Stomach smooth muscle (tissue), 2 donors: ENCODE measurements at regions not wholly inside any gene's neighbourhood (a gene's known extent, or its start where the extent isn't known, plus 50 kb on each side); places are given as distances from the start of the nearest gene placed in this dataset.
"Not testable (repeated sequence)": the region's sequence is repeated elsewhere in the genome, so short reads cannot be mapped to it uniquely, and the experiment has no call there.

Source experiments
- H3K27ac ChIP-seq: one replicate; pipeline ENCODE4 v1.7.0; 2013; ENCODE audit warnings: mild to moderate bottlenecking, low read length, inconsistent platforms
- H3K27me3 ChIP-seq, 2 donors: one replicate each; pipeline ENCODE4 v1.7.0; 2013; ENCODE audit warnings: low read length in 2 of 2; ENCODE audit not compliant: insufficient read depth in 2 of 2, control insufficient read depth in 1 of 2
- H3K36me3 ChIP-seq, 2 donors: one replicate each; pipeline ENCODE4 v1.7.0; 2013; ENCODE audit warnings: low read length in 2 of 2; ENCODE audit not compliant: control insufficient read depth in 2 of 2, insufficient read depth in 2 of 2
- H3K4me1 ChIP-seq: one replicate; pipeline ENCODE4 v1.7.0; 2013; ENCODE audit warnings: low read length; ENCODE audit not compliant: control insufficient read depth, insufficient read depth
- H3K4me3 ChIP-seq, 2 donors: one replicate each; pipeline ENCODE4 v1.7.0; 2013; ENCODE audit warnings: low read length in 2 of 2
- H3K9ac ChIP-seq, 2 donors: one replicate each; pipeline ENCODE4 v1.7.0; 2013; ENCODE audit warnings: low read length in 2 of 2, mild to moderate bottlenecking in 1 of 2
- H3K9me3 ChIP-seq, 2 donors: one replicate each; pipeline ENCODE4 v1.7.0; 2013; ENCODE audit warnings: low read length in 2 of 2; ENCODE audit not compliant: control insufficient read depth in 2 of 2
- donor health status: healthy.
- donor health status: Pancreatic carcinoma.

DNA sequence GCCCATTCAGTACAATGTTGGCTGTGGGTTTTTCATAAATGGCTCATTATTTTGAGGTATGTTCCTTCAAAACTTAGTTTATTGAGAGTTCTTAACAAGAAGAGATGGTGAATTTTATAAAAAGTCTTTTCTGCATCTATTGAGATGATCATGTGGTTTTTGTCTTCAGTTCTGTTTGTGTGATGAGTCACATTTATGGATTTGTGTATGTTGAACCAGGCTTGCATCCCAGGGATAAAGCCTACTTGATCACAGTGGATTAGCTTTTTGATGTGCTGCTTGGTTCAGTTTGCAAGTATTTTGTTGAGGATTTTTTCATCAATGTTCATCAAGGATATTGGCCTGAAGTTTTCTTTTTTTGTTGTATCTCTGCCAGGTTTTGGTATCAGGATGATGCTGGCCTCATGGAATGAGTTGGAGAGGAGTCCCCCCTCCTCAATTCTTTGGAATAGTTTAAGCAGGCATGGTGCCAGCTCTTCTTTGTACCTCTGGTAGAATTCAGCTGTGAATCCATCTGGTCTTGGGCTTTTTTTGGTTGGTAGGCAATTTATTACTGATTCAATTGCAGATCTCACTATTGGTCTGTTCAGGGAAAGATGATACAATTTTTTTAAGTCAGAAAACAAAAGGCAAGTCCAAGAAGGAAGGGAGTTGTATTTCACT, 136.4 kb downstream of the ARL4C start:
- not testable (repeated sequence) for H3K27me3 ChIP-seq, H3K27ac ChIP-seq, H3K4me3 ChIP-seq, H3K4me1 ChIP-seq, H3K9me3 ChIP-seq, H3K9ac ChIP-seq, H3K36me3 ChIP-seq

DNA sequence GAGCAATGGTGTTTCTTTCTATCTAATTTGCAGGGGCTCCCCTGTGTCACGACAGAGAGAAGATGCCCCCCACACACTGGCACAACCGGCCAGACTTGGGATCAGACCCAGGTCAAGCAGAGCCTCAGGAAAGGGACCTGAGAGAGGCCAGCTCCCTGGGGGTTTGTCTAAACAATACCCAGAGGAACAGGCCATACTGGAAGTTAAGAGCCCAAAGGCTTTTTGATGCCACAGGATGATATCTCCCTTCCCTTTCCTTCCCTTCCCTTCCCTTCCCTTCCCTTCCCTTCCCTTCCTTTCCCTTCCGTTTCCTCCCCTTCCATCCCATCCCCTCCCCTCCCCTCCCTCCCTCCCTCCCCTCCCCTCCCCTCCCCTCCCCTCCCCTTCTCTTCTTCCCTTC, 139.2 kb downstream of the ARL4C start:
- no peak overlapping the region for H3K4me3 ChIP-seq
- no peak overlapping the region for H3K9ac ChIP-seq
- no peaks in the 10 kb centered on the region for H3K36me3 ChIP-seq
- peaks cover 3 to 9% of the 10 kb centered on the region in 2 donors for H3K27me3 ChIP-seq
- peaks cover 5 to 6% of the 10 kb centered on the region in 2 donors for H3K9me3 ChIP-seq
- H3K4me1 ChIP-seq, result no peaks in the 10 kb centered on the region
- no peak overlapping the region for H3K27ac ChIP-seq

DNA sequence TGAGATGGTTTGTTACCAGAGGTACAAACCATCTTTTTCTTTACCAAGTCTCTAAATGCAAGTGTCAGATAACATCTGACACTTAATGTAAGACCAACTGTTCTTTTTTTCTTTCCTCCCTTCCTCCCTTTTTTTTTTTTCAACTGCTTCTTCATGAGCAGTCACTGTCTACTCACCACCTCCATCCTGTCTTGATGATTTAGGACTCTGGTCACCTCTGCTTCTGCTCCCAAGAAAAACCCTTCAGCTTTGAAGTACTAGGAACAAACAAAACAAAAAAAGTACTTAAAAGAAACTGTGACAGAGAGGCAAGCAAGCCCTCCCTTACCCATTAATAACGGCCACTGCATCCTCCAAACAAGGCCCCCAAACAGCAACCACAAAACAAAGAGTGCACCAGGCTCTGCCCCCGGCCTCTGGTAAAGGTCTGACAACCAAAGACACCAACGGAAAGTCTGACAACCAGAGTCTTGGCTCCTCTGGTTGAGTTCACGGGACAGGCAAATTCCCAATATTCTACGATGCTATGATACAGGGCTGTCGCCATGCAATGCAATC, 141.0 kb downstream of the ARL4C start:
- Histone ChIP-seq H3K4me3 (no peak overlapping the region), H3K9ac (no peak overlapping the region), H3K4me1 (no peaks in the 10 kb centered on the region), H3K27me3 (peaks cover 3 to 6% of the 10 kb centered on the region in 2 donors), H3K36me3 (no peaks in the 10 kb centered on the region), H3K27ac (no peak overlapping the region), H3K9me3 (peaks cover 5 to 9% of the 10 kb centered on the region in 2 donors)

DNA sequence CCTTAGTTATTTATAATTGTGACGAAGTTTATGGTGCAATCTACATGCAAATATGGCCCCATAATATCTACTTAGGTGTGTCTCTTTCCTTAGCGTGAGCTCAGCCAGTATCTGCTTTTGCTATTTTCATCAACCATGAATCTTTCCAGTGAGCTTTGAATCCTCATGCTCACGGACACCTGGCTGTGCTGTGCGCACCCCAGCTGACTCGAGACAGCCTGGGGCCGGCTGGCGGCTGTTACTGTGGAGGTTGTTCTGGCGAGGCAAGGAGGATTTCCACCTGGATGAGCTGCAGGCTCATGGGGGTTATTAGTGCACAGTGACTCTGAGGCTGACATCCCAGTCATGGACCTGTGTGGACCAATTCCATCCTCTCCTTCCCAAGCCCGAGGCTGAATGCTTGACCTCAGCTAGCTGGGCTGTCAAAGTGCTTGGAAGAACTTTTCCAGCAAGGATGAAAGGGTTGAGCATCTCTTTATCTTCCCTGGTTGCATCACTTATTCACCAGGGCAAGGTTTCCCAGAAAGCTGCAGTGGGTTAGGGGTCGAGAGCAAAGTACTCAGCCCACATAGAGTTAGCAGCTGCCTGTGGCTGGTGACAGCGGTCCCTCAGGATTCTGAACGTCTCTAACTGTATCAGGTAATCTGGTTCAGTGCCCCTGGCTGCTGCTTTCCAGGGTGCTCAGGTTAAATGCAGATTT, 141.7 kb downstream of the ARL4C start:
- Histone ChIP-seq H3K27me3 (peaks cover 3 to 5% of the 10 kb centered on the region in 2 donors), H3K9ac (no peak overlapping the region), H3K27ac (no peak overlapping the region), H3K9me3 (peaks cover 5 to 9% of the 10 kb centered on the region in 2 donors), H3K36me3 (no peaks in the 10 kb centered on the region), H3K4me3 (no peak overlapping the region), H3K4me1 (no peaks in the 10 kb centered on the region)

DNA sequence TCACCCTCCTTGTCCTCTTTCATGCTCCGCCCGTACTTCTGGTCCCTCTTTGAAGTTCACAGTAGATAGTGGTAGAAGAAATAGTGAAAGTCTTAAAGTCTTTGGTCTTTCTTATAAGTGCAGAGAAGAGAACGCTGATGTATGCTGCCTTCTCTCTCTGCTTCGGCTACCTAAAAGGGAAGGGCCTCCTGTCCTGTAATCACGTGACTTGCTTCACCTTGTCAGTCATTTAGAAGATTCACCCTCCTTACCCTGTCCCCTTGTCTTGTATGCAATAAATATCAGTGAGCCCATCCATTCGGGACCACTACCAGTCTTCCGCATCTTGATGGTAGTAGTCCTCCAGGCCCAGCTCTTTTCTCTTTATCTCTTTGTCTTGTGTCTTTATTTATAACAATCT, 144.6 kb downstream of the ARL4C start:
- no peak overlapping the region for H3K9ac ChIP-seq
- peaks cover 3 to 5% of the 10 kb centered on the region in 2 donors for H3K27me3 ChIP-seq
- H3K27ac ChIP-seq, result no peak overlapping the region
- H3K4me1 ChIP-seq, result no peaks in the 10 kb centered on the region
- peaks cover 3 to 9% of the 10 kb centered on the region in 2 donors for H3K9me3 ChIP-seq
- H3K36me3 ChIP-seq, result no peaks in the 10 kb centered on the region
- H3K4me3 ChIP-seq, result no peak overlapping the region

DNA sequence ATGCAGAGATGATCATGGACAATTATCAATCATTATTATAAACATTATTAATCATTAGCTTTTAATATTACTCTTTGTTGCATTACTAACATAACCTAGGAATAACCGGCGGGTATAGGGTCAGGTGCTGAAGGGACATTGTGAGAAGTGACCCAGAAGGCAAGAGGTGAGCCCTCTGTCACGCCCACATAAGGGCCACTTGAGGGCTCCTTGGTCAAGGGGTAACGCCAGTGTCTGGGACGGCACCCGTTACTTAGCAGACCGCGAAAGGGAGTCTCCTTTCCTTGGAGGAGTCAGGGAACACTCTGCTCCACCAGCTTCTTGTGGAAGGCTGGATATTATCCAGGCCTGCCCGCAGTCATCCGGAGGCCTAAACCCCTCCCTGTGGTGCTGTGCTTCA, 145.0 kb downstream of the ARL4C start:
- not testable (repeated sequence) for H3K4me3 ChIP-seq, H3K4me1 ChIP-seq, H3K9me3 ChIP-seq, H3K27me3 ChIP-seq, H3K9ac ChIP-seq, H3K36me3 ChIP-seq, H3K27ac ChIP-seq

DNA sequence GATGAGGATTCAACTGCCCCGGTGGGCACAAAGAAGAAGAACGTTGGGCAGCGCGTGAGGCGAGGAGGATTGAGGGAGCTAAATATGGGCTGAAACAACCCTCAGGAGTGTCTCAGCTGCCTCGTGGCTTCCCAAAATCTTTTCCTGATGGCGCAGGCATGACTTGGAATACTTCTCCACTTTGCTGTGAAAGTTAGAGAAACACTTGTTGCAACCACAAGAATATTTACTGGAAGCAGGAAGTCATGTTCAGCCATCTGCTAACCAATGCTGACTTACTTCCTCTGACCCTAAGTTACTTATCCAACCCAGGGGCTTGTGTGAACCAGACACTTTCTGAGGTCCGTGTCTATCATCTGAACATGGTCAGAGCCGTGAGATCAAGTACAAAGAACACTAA, 148.8 kb downstream of the ARL4C start:
- Histone ChIP-seq H3K9ac (no peak overlapping the region), H3K27me3 (no peaks in the 10 kb centered on the region), H3K4me3 (no peak overlapping the region), H3K27ac (no peak overlapping the region), H3K36me3 (no peaks in the 10 kb centered on the region), H3K9me3 (peaks cover under 1 to 5% of the 10 kb centered on the region in 2 donors), H3K4me1 (no peaks in the 10 kb centered on the region)

DNA sequence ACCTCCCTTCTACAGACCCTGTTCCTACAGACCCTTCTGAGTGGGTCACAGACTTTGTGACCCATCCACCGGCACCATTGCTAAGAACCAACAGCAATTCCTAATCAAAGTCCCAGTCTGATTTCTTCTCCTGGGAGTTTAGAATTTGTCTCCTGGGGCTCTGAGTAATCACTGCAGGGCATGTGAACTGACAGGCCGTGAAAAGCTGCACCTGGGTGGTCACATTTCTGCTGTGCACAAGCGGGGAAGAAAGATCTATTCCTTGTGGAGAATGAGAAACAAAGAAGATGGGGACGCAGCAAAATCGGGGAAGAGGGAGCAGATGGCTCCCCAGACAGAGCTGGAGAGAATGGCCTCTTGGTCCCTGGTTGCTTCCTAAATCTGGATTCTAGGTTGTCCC, 151.0 kb downstream of the ARL4C start:
- H3K36me3 ChIP-seq, result no peaks in the 10 kb centered on the region
- no peaks in the 10 kb centered on the region for H3K4me1 ChIP-seq
- H3K9me3 ChIP-seq, result no peaks in the 10 kb centered on the region
- no peak overlapping the region for H3K27ac ChIP-seq
- no peak overlapping the region for H3K9ac ChIP-seq
- H3K4me3 ChIP-seq, result no peak overlapping the region
- no peaks in the 10 kb centered on the region for H3K27me3 ChIP-seq

DNA sequence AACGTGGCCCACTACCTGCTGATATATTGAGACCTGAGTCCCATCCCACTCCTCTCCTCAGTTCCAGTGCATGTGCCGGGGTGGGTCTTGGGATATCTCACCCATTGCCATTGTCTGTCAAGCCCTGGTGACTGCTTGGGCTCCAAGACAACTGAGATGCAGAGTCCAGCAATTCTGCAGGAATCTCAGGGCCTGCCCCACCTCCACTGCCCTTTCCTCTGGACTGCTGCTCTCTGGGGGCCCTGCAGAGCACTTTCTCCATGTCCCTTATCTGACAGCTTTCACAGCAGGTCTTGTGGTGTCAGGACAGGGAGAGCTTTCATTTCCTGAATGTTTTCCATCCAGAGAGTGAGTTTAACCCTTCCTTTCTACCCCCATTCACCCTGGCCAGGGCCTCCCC, 152.9 kb downstream of the ARL4C start:
- H3K36me3 ChIP-seq, result no peaks in the 10 kb centered on the region
- no peaks in the 10 kb centered on the region for H3K9me3 ChIP-seq
- no peak overlapping the region for H3K4me3 ChIP-seq
- no peak overlapping the region for H3K9ac ChIP-seq
- H3K27me3 ChIP-seq, result no peaks in the 10 kb centered on the region
- H3K27ac ChIP-seq, result no peak overlapping the region
- no peaks in the 10 kb centered on the region for H3K4me1 ChIP-seq

DNA sequence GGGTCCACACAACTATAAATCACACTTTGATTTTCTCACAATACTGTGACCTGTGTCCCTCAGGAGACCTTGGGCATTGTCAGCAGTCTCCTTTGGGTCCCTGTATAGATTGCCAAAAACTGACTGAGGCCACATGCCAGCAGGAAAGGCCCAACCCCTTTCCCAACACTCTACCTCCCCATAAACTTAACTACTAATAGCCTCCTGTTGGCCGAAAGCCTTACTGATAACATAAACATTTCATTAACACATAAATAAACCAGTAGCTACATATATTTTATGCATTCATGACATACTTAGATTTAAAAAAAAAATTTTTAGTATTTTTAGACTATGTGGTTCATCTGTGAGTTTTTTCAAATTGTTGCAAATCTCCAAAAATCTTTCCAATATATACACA, 153.5 kb downstream of the ARL4C start:
- H3K27ac ChIP-seq, result no peak overlapping the region
- no peak overlapping the region for H3K4me3 ChIP-seq
- no peaks in the 10 kb centered on the region for H3K36me3 ChIP-seq
- no peaks in the 10 kb centered on the region for H3K4me1 ChIP-seq
- H3K9me3 ChIP-seq, result no peaks in the 10 kb centered on the region
- H3K9ac ChIP-seq, result no peak overlapping the region
- no peaks in the 10 kb centered on the region for H3K27me3 ChIP-seq
